Duodenal mucosa (tissue), 2 donors: ENCODE measurements at regions not wholly inside any gene's neighbourhood (a gene's known extent, or its start where the extent isn't known, plus 50 kb on each side); places are given as distances from the start of the nearest gene placed in this dataset.

Experiments used
- H3K27ac ChIP-seq: one replicate; pipeline ENCODE4 v1.7.0; 2013; ENCODE audit warnings: low read depth, low read length
- H3K27me3 ChIP-seq, 2 donors: one replicate each; pipeline ENCODE4 v1.7.0; 2013; ENCODE audit warnings: low read length in 2 of 2, control low read depth in 1 of 2; ENCODE audit not compliant: insufficient read depth in 2 of 2, control insufficient read depth in 1 of 2
- H3K36me3 ChIP-seq, 2 donors: one replicate each; pipeline ENCODE4 v1.7.0; 2013; ENCODE audit warnings: low read length in 2 of 2, control low read depth in 1 of 2; ENCODE audit not compliant: insufficient read depth in 2 of 2, control insufficient read depth in 1 of 2
- H3K4me1 ChIP-seq, 2 donors: one replicate each; pipeline ENCODE4 v1.7.0; 2013; ENCODE audit warnings: low read length in 2 of 2, control low read depth in 1 of 2; ENCODE audit not compliant: insufficient read depth in 2 of 2, control insufficient read depth in 1 of 2
- H3K4me3 ChIP-seq, 2 donors: one replicate each; pipeline ENCODE4 v1.7.0; 2013; ENCODE audit warnings: low read length in 2 of 2, low read depth in 1 of 2
- H3K9ac ChIP-seq, 2 donors: one replicate each; pipeline ENCODE4 v1.7.0; 2013; ENCODE audit warnings: low read length in 2 of 2, low read depth in 1 of 2
- H3K9me3 ChIP-seq, 2 donors: one replicate each; pipeline ENCODE4 v1.7.0; 2013; ENCODE audit warnings: low read length in 2 of 2, control low read depth in 1 of 2; ENCODE audit not compliant: control insufficient read depth in 1 of 2

DNA sequence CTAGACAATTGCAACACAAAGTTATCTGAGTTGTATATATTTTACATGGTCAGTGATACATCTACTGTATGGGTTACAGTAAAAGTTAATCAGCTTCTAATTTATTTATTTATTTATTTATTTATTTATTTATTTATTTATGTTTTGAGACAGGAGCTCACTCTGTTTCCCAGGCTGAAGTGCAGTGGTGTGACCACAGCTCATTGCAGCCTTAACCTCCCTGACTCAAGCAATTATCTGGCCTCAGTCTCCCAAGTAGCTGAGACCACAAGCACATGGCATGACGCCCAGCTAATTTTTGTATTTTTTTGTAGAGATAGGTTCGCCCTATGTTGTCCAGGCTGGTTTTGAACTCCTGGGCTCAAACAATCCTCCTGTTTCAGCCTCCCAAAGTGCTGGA, 241.6 kb downstream of the PTPRC start:
- H3K36me3 ChIP-seq = no peaks in the 10 kb centered on the region
- H3K9ac ChIP-seq = no peak overlapping the region
- no peak overlapping the region for H3K27ac ChIP-seq
- no peak overlapping the region for H3K4me3 ChIP-seq
- H3K9me3 ChIP-seq = no peaks in the 10 kb centered on the region
- no peaks in the 10 kb centered on the region for H3K27me3 ChIP-seq
- H3K4me1 ChIP-seq = no peaks in the 10 kb centered on the region

DNA sequence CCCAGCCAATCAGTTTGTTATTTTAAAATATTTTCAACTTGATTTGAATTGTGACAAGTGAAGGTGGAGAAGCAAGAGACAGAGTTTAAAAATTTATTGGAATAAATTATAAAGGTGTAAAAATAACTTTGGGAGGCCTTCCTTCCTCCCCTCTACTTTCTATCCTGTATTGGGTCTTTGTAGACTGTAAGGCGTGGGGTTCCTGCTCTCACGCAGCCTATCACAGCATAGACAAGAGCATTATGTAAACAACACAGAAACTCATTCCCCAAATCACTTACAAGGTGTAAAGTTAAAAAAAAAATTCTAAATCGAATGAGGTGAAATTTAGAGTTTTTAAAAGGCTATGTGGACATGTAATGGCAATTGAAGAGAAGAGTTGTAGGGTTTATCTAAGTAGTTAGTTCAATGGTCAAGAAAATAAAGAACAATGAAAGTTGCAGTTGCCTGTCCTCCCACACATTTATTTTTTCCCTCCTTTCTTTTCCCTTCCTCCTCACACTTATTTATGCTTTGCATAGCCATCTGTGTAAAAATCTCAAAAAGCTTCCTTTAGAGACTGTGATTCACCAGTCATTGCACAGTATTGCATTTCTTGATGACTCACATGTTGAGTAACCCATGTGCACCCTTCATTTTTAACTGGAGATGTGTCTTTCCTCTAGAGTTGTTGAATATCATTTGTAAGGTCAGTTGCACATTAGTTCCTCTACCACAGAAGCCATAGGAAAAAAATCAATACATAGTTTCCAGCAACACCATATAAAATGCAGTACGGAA, 242.2 kb downstream of the PTPRC start:
- Histone ChIP-seq H3K4me1 (no peaks in the 10 kb centered on the region), H3K4me3 (no peak overlapping the region), H3K9me3 (no peaks in the 10 kb centered on the region), H3K27me3 (no peaks in the 10 kb centered on the region), H3K27ac (no peak overlapping the region), H3K9ac (no peak overlapping the region), H3K36me3 (no peaks in the 10 kb centered on the region)

DNA sequence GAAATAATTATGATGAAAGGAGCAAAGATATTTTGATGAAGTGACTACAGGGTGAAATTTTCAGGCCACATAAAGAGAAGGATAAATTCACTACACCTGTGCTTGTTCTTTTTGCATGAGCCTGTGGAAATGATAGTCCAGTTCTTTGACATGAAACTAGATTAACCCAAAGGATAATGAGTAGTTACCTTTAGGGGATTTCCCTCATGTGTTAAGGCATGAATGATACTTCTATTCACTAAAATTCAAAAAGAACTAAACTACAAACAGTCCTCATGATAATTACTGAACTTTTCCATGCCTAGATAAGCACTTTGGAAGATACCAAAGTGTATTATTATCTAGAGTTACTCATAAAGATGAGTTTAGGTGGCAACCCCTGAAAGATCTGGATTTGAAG, 244.3 kb downstream of the PTPRC start:
- H3K9me3 ChIP-seq = no peaks in the 10 kb centered on the region
- no peak overlapping the region for H3K9ac ChIP-seq
- no peak overlapping the region for H3K27ac ChIP-seq
- no peaks in the 10 kb centered on the region for H3K4me1 ChIP-seq
- no peaks in the 10 kb centered on the region for H3K36me3 ChIP-seq
- no peaks in the 10 kb centered on the region for H3K27me3 ChIP-seq
- H3K4me3 ChIP-seq = no peak overlapping the region

DNA sequence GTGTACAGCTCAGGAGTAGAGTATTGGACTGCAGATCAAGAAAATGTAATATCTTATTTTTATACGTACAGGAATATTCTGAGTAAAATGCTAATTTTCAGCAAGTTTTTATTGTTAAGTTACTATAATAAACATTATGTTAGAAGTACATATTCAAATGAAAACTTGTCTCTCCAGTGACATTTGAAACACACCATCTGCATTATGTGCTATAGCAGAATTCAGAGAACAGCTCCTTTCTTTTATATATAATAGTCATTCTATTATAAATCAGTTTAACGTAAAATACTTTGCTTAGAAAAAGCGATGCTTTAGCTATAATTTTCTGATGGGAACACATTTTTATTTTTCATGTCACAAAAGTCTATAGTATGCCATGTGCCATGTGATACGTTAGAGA, 249.0 kb downstream of the PTPRC start:
- no peak overlapping the region for H3K27ac ChIP-seq
- H3K27me3 ChIP-seq = no peaks in the 10 kb centered on the region
- no peaks in the 10 kb centered on the region for H3K36me3 ChIP-seq
- H3K9me3 ChIP-seq = no peaks in the 10 kb centered on the region
- H3K9ac ChIP-seq = no peak overlapping the region
- no peaks in the 10 kb centered on the region for H3K4me1 ChIP-seq
- no peak overlapping the region for H3K4me3 ChIP-seq

DNA sequence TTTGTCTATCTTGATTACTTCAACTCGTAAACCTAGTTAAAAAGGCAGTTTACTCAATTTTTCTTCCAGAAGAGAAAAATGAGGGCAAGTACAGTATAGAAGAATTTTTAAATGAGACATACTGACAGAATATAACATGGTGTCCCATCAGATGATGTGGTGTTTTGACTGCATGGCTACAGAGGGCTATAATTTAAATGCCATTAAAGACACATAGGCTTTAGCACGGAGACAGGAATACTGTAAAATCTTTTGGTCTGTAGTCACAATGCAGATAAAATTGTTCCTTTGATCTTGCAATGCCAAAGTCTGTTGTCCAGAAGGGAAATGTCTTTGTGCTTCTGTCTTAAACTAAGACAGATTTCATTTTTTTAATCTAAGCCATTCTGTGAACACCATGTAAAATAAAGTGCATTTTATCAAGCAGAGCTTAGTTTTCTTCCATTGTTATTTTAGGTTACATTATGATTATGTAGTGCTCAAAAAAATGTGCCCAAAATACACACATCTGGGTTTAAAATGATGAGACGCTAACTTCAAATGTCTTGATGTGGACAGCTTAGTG, 249.6 kb downstream of the PTPRC start:
- H3K27me3 ChIP-seq = no peaks in the 10 kb centered on the region
- H3K9ac ChIP-seq = no peak overlapping the region

DNA sequence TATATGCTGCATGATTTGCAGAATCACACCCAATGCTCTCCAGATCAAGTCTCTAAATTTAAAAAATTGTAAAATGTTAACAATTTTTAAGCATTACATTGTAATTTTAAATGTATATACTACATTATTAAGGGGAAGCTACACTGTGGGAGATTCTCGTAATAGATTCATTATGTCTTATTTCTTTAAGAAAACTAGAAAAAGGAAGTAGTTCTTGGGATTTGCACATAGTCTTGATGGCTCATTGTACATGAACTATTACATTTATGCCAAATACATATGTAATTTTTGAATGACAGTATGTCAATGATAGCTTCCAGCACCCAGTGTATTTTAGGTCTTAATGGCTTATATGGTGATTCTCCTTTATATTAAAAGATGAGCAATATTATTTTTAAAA, 250.3 kb downstream of the PTPRC start:
- Histone ChIP-seq H3K4me3 (no peak overlapping the region), H3K27ac (no peak overlapping the region), H3K9ac (no peak overlapping the region), H3K4me1 (no peaks in the 10 kb centered on the region), H3K9me3 (no peaks in the 10 kb centered on the region), H3K27me3 (no peaks in the 10 kb centered on the region), H3K36me3 (no peaks in the 10 kb centered on the region)

More for the DNA sequence above, 249.6 kb downstream of the PTPRC start:
- Histone ChIP-seq H3K36me3 (no peaks in the 10 kb centered on the region), H3K4me1 (no peaks in the 10 kb centered on the region), H3K9me3 (no peaks in the 10 kb centered on the region), H3K27ac (no peak overlapping the region), H3K4me3 (no peak overlapping the region)

DNA sequence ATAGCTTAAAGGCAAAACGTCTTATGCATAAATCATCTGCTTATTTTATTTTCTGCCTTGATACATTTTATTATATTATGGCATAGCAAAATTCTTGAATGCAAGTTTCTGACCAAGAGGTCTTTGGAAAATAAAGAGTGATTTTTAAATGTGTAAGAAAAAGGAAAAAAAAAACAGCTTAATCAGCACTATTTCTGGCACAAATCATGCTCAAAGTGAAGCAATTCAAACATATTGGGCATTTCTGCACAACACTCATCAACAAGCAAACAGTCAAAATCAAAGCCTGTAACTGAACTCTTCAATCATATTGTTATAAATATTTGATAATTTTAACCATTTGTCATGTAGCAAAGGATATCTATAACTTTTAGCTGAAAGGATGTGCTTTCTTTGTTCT, 250.9 kb downstream of the PTPRC start:
- Histone ChIP-seq H3K4me1 (no peaks in the 10 kb centered on the region), H3K36me3 (no peaks in the 10 kb centered on the region), H3K27ac (no peak overlapping the region), H3K27me3 (no peaks in the 10 kb centered on the region), H3K9me3 (no peaks in the 10 kb centered on the region), H3K9ac (no peak overlapping the region), H3K4me3 (no peak overlapping the region)

DNA sequence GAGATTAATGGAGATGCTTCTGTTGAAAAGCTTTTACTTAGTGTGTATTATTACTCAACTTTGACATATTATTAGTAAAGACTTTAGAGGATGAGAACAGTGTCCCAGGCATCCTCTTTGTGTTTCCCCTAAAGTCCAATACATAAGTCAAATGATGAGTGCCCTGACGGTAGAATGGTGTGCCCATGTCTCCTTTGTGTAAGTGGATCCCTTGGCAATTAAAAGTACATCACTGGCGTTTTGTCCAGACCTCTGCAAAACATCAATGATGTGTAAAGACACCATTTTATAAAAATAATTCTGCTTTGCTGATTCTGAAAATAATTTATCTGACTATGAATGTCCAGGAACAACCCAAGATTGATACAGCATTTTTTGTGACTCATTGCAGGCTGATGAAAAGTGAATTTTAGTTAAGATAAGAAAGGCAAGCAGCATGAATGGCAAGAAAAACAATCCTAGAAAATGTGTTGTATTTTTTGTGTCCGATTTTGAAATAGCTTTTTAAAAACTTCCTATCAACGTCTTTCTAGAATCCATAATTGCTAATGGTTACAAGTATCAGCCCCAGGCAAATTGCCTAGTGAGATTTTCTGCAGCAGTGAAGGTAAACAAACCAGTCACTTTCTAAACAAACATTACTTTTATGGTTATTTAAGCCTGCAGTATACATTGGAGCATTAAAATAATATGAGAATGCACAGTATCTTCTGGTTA, 251.5 kb downstream of the PTPRC start:
- Histone ChIP-seq H3K27me3 (no peaks in the 10 kb centered on the region), H3K36me3 (no peaks in the 10 kb centered on the region), H3K4me1 (no peaks in the 10 kb centered on the region), H3K4me3 (no peak overlapping the region), H3K9ac (no peak overlapping the region), H3K9me3 (no peaks in the 10 kb centered on the region), H3K27ac (no peak overlapping the region)

DNA sequence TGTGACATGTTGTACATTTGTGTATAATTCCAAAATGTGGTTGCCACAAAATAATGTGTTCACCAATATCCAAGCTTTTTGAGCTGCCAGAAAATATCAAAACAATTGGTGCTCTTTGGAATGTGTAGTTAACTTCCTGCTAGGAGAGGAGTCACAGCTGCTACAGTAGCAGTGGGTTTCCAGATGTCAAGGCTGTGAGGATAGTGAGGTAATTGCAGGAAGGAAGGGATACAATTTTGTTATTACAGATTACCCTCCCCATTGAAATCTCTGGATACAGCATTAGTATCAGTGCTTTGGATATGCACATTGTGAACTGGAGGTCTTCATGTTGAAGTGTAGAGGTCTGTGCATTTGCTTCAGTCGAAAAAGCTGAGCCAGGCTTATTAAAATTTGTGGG, 253.2 kb downstream of the PTPRC start:
- Histone ChIP-seq H3K36me3 (no peaks in the 10 kb centered on the region), H3K27ac (no peak overlapping the region), H3K9me3 (no peaks in the 10 kb centered on the region), H3K27me3 (no peaks in the 10 kb centered on the region), H3K9ac (no peak overlapping the region), H3K4me3 (no peak overlapping the region), H3K4me1 (no peaks in the 10 kb centered on the region)

DNA sequence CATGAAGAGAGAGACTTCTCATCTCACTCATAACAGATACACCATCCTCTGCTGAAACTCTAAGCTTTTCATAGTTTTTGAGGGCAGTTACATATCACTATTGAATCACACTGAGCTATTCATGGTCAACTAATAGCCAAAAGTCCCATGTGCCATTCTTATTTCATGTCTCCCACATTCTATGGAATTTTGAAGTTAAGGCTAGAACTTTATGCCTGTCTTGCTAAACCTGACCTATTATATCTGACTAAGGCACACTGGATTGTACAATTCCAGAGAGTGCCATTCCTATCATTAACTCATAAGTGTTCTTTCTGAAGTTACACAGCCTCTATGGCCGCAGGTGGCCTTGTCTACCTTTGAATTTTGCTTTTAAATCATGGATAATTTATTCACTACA, 254.3 kb downstream of the PTPRC start:
- H3K36me3 ChIP-seq = no peaks in the 10 kb centered on the region
- no peaks in the 10 kb centered on the region for H3K9me3 ChIP-seq
- no peaks in the 10 kb centered on the region for H3K27me3 ChIP-seq
- no peak overlapping the region for H3K27ac ChIP-seq
- no peak overlapping the region for H3K4me3 ChIP-seq
- no peaks in the 10 kb centered on the region for H3K4me1 ChIP-seq
- H3K9ac ChIP-seq = no peak overlapping the region
